ENCODE measurements at regions not wholly inside any gene's neighbourhood (a gene's known extent, or its start where the extent isn't known, plus 50 kb on each side); places are given as distances from the start of the nearest gene placed in this dataset.

DNA sequence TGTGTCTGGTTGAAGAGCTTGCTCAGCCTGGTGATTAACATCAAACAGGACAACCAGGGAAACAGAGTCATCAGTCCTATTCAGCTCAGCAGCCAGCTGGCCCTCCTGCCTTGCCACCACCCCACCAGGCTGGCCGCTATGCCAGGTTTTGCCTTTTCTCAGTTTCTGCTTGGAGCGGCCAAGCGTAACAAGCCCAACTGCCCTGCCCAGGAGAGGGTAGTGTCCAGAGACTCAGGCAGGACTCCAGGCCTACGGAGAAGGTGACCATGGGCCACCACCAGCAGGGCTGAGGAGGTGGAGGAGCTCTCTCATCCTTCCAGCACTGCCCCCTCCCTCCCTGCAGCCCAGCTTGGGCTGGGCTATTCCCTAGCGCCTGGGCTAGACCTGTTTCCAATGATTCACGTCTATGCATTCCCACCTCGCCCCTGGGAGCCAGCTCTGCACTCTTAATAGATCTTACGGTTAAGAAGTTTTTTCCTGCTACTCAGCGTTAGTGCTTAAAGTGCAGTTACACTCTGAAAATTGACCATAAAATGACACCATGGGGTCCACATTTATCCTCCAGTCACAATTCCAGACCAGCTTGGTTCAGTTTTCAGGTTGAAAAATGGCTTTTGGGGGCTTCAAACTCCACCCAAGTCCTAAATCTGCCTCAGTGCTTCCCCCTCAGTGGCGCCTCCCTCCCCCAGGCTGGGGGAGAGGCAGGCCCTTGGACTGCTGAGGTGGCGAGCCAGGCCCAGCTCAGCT, 124.0 kb upstream of the PJA1 start:
- no peaks in the 10 kb centered on the region for H3K36me3 ChIP-seq
- no peak for ATAC-seq
- TF ChIP-seq, protein P1, sequence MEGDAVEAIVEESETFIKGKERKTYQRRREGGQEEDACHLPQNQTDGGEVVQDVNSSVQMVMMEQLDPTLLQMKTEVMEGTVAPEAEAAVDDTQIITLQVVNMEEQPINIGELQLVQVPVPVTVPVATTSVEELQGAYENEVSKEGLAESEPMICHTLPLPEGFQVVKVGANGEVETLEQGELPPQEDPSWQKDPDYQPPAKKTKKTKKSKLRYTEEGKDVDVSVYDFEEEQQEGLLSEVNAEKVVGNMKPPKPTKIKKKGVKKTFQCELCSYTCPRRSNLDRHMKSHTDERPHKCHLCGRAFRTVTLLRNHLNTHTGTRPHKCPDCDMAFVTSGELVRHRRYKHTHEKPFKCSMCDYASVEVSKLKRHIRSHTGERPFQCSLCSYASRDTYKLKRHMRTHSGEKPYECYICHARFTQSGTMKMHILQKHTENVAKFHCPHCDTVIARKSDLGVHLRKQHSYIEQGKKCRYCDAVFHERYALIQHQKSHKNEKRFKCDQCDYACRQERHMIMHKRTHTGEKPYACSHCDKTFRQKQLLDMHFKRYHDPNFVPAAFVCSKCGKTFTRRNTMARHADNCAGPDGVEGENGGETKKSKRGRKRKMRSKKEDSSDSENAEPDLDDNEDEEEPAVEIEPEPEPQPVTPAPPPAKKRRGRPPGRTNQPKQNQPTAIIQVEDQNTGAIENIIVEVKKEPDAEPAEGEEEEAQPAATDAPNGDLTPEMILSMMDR (IDR thresholded peaks at IDR 0.05), result no peak
- H3K4me3 ChIP-seq, result no peak overlapping the region
- no peaks in the 10 kb centered on the region for H3K27me3 ChIP-seq (ENCODE audit: low read depth)
- no peak for DNase-seq
- intact Hi-C loops (cut with DNase I), result no loop called here
- H3K4me1 ChIP-seq, result no peaks in the 10 kb centered on the region
- no peak overlapping the region for H3K27ac ChIP-seq
- no peaks in the 10 kb centered on the region for H3K9me3 ChIP-seq

DNA sequence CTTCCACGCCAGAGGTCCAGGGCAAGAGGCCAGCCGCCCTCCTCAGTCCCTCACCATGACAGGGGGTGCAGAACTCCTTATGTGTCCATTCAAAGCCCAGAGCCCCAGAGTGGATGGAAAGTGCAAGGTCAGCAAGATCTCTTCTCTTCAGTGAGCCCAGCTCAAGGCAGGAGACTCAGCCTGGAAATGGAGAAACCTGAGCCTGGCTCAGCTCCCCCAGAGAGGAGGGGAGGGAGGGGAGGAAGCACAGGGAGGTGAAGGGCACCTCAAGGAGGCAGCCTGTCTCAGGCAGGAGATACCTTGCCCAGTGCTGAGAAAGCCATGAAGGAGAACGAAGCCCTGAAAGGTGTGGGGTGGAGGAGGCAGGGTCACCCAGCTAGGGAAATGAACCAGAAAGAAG, 121.8 kb upstream of the PJA1 start:
- intact Hi-C loops (cut with DNase I), result no loop called here
- DNase-seq, result no peak
- no peak overlapping the region for H3K4me3 ChIP-seq
- TF ChIP-seq, protein P1 (IDR thresholded peaks at IDR 0.05), result no peak
- H3K4me1 ChIP-seq, result no peaks in the 10 kb centered on the region
- H3K36me3 ChIP-seq, result no peaks in the 10 kb centered on the region
- no peak for ATAC-seq
- H3K27me3 ChIP-seq (ENCODE audit: low read depth), result no peaks in the 10 kb centered on the region
- H3K27ac ChIP-seq, result no peak overlapping the region
- H3K9me3 ChIP-seq, result no peaks in the 10 kb centered on the region

DNA sequence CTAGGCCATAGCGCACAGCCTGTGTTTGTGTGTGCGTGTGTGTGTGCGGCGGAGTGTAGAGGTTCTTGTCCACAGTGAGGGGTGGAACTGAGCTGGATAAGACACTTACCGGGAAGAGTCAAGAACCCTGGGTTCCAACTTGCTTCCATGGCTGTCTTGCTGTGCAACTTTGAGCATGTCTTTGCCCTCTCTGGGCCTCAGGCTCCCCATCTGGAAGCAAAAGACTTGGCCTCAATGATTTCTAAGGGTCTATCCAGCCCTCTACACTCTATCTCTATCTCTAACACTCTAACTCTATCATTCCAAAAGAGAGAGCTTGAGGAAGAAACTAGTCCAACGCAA, 121.3 kb upstream of the PJA1 start:
- H3K36me3 ChIP-seq, result no peaks in the 10 kb centered on the region
- H3K4me3 ChIP-seq, result no peak overlapping the region
- no peaks in the 10 kb centered on the region for H3K27me3 ChIP-seq (ENCODE audit: low read depth)
- TF ChIP-seq, protein P1 (IDR thresholded peaks at IDR 0.05), result no peak
- H3K9me3 ChIP-seq, result no peaks in the 10 kb centered on the region
- H3K4me1 ChIP-seq, result no peaks in the 10 kb centered on the region
- intact Hi-C loops (cut with DNase I), result no loop called here
- ATAC-seq, result no peak
- DNase-seq, result no peak
- H3K27ac ChIP-seq, result no peak overlapping the region

DNA sequence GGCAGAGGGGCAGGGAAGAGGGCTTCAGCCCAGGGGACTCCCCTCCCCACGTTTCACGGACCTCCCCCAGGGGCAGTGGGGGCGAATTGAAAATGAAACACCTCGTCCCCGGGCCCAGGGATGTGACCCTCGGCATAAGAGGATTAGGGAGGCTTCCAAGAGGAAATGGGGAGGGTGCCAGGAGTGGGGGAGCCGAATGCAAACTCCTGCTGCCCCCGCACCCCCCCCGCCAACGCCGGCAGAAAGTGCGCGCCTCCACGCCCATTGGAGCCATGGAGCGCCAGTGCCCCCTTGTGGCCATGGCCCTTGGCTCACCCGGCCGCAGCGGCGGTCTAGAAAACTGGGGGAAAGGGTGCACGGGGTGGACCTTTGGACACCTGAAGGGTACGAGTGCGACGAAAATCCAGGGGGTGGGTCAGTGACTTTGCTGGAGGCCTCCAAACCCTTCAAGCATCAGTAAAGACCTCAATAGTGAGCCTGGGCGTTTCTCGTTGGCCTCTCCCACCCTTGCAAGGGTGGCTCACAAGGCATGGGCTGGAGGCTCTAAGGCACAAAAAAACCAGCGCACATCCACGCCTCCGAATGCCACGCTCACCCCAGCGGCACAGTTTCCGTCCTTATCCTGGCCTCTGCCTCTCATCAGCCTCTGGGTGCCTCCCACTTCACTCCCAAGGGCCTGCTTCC, 120.8 kb upstream of the PJA1 start:
- no peaks in the 10 kb centered on the region for H3K4me1 ChIP-seq
- DNase-seq, result peak; percentile 64
- no peaks in the 10 kb centered on the region for H3K27me3 ChIP-seq (ENCODE audit: low read depth)

DNA sequence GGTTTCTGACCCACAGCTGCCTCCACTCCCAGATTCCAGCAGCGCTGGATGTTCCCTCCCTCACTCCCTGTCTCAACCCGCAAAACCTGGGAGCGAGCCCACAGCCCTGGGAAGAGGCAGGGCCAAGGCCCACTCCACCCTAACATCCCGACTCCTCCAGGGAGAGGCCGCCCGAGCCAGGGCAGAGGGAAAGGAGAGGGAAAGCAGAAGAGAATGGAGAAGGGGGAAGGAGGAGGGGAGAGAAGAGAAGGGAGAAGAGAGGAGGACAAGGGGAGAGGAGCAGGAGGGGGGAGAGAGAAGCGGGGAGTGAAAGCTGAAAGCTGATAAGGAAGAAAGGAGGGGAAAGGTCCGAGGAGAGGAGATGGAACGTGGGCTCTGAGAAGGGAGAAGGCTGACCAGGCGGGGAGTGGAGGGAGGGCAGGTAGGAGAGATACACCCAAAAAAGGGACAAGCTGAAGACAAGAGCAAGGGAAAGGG, 120.2 kb upstream of the PJA1 start:
- H3K27ac ChIP-seq, result no peak overlapping the region

More for the DNA sequence above, 120.8 kb upstream of the PJA1 start:
- H3K36me3 ChIP-seq, result no peaks in the 10 kb centered on the region
- H3K9me3 ChIP-seq, result no peaks in the 10 kb centered on the region
- peak overlapping the region; percentile 47 for H3K4me3 ChIP-seq
- peak; percentile 78 to 85 for ATAC-seq
- no peak overlapping the region for H3K27ac ChIP-seq
- TF ChIP-seq, protein P1 (IDR thresholded peaks at IDR 0.05), result peak; percentile 83
- intact Hi-C loops (cut with DNase I), result no loop called here

More for the DNA sequence above, 120.2 kb upstream of the PJA1 start:
- Histone ChIP-seq H3K9me3 (no peaks in the 10 kb centered on the region), H3K27me3 (ENCODE audit: low read depth) (no peaks in the 10 kb centered on the region), H3K4me1 (no peaks in the 10 kb centered on the region), H3K36me3 (no peaks in the 10 kb centered on the region), H3K4me3 (peak overlapping the region; percentile 47)
- ATAC-seq (peak; percentile 55 to 75), DNase-seq (peak; percentile 43)
- intact Hi-C loops (cut with DNase I), result no loop called here
- TF ChIP-seq, protein P1 (IDR thresholded peaks at IDR 0.05), result no peak

Measured in lower lobe of right lung (tissue), 2 donors.